GM23338 (cell line): ENCODE measurements at regions not wholly inside any gene's neighbourhood (a gene's known extent, or its start where the extent isn't known, plus 50 kb on each side); places are given as distances from the start of the nearest gene placed in this dataset.

Experiments used
- ATAC-seq: fragments of 200-7000 bp; cut with Tn5 transposase; 3 replicates; pipeline ENCODE4 v1.9.1; 2020
- DNase-seq: peaks from one replicate; pipeline ENCODE4 v3.0.0-alpha.2; 2015; ENCODE audit warnings: low spot score
- H2AFZ ChIP-seq: fragments of 200-600 bp; sonication (generic); 2 replicates; pipeline ENCODE4 v1.8.0; 2016; ENCODE audit warnings: antibody characterized with exemption, mild to moderate bottlenecking, moderate library complexity
- H3F3A ChIP-seq: fragments of 200-600 bp; sonication (generic); replicated peaks from 2 replicates; pipeline ENCODE4 v1.8.0; 2017; ENCODE audit warnings: antibody characterized with exemption, mixed run types, low read depth
- H3K27ac ChIP-seq: fragments of 200-600 bp; sonication (generic); 2 replicates; pipeline ENCODE4 v1.6.1; 2016; ENCODE audit warnings: low read depth
- H3K27me3 ChIP-seq: fragments of 200-600 bp; sonication (generic); 2 replicates; pipeline ENCODE4 v1.8.0; 2016; ENCODE audit warnings: mild to moderate bottlenecking, mixed run types, moderate library complexity; ENCODE audit not compliant: insufficient read depth
- H3K36me3 ChIP-seq: fragments of 200-600 bp; sonication (generic); 2 replicates; pipeline ENCODE4 v1.8.0; 2016; ENCODE audit warnings: mild to moderate bottlenecking; ENCODE audit not compliant: insufficient read depth
- H3K4me1 ChIP-seq: fragments of 200-600 bp; sonication (generic); 2 replicates; pipeline ENCODE4 v1.8.0; 2016; ENCODE audit warnings: mild to moderate bottlenecking, moderate library complexity; ENCODE audit not compliant: insufficient read depth
- H3K4me2 ChIP-seq: fragments of 200-600 bp; sonication (generic); 2 replicates; pipeline ENCODE4 v1.7.1; 2017; ENCODE audit warnings: mixed run types
- H3K4me3 ChIP-seq: fragments of 200-600 bp; sonication (generic); 2 replicates; pipeline ENCODE4 v1.6.1; 2016; ENCODE audit warnings: mixed run types
- H3K79me2 ChIP-seq: fragments of 200-600 bp; sonication (generic); replicated peaks from 2 replicates; pipeline ENCODE4 v1.8.0; 2017; ENCODE audit warnings: mild to moderate bottlenecking; ENCODE audit not compliant: insufficient read depth
- H3K9me2 ChIP-seq: fragments of 200-600 bp; sonication (generic); 2 replicates; pipeline ENCODE4 v1.8.0; 2017; ENCODE audit not compliant: insufficient read depth
- H4K20me1 ChIP-seq: fragments of 200-600 bp; sonication (generic); replicated peaks from 2 replicates; pipeline ENCODE4 v1.8.0; 2017; ENCODE audit warnings: mild to moderate bottlenecking; ENCODE audit not compliant: insufficient read depth
- H3K27ac Mint-ChIP-seq: 2 replicates; pipeline ENCODE4 v1.8.0; 2020; ENCODE audit warnings: inconsistent platforms, mild to moderate bottlenecking, moderate library complexity, mixed read lengths
- H3K27me3 Mint-ChIP-seq: 3 replicates; pipeline ENCODE4 v1.8.0; 2022; ENCODE audit warnings: low read depth, mild to moderate bottlenecking, moderate library complexity, mixed read lengths, inconsistent platforms; ENCODE audit not compliant: insufficient read depth, poor library complexity
- H3K36me3 Mint-ChIP-seq: 3 replicates; pipeline ENCODE4 v1.8.0; 2021; ENCODE audit warnings: low read depth, mild to moderate bottlenecking, inconsistent platforms, moderate library complexity, mixed read lengths
- H3K4me1 Mint-ChIP-seq: 3 replicates; pipeline ENCODE4 v1.8.0; 2020; ENCODE audit warnings: mild to moderate bottlenecking, inconsistent platforms, mixed read lengths
- H3K4me3 Mint-ChIP-seq: 3 replicates; pipeline ENCODE4 v1.8.0; 2021; ENCODE audit warnings: moderate library complexity, mild to moderate bottlenecking, inconsistent platforms, mixed read lengths
- H3K9me3 Mint-ChIP-seq: 3 replicates; pipeline ENCODE4 v1.8.0; 2020; ENCODE audit warnings: moderate library complexity, mild to moderate bottlenecking, inconsistent platforms, mixed read lengths
- CREB1 ChIP-seq: fragments of 250-450 bp; sonication (Bioruptor Pico); IDR thresholded peaks from 2 replicates; pipeline ENCODE4 v1.5.0; 2020; ENCODE audit warnings: low read depth, mild to moderate bottlenecking, moderate library complexity
- EZH2 ChIP-seq: fragments of 200-600 bp; sonication (generic); IDR thresholded peaks from one replicate; pipeline ENCODE4 v1.8.0; 2017; ENCODE audit warnings: antibody characterized with exemption, mild to moderate bottlenecking, low read depth; ENCODE audit not compliant: unreplicated experiment
- EZH2phosphoT487 ChIP-seq: fragments of 200-600 bp; sonication (generic); IDR thresholded peaks from one replicate; pipeline ENCODE4 v1.8.1; 2018; ENCODE audit warnings: antibody characterized with exemption; ENCODE audit not compliant: unreplicated experiment
- JUNB ChIP-seq: IDR thresholded peaks from one replicate; pipeline ENCODE4 v1.6.1; 2016; ENCODE audit warnings: antibody characterized with exemption; ENCODE audit not compliant: unreplicated experiment
- NANOG ChIP-seq: IDR thresholded peaks from 2 replicates; pipeline ENCODE4 v1.6.1; 2016; ENCODE audit warnings: antibody characterized with exemption, borderline replicate concordance
- POLR2AphosphoS5 ChIP-seq: IDR thresholded peaks from 2 replicates; pipeline ENCODE4 v1.6.1; 2016; ENCODE audit warnings: antibody characterized with exemption, low read depth
- STAT1 ChIP-seq: IDR thresholded peaks from one replicate; pipeline ENCODE4 v1.6.1; 2016; ENCODE audit warnings: antibody characterized with exemption; ENCODE audit not compliant: unreplicated experiment
- ZNF114 ChIP-seq: fragments of 250-450 bp; sonication (Bioruptor Pico); IDR thresholded peaks from 2 replicates; pipeline ENCODE4 v1.5.0; 2020; ENCODE audit warnings: mild to moderate bottlenecking, moderate library complexity
- ZNF331 ChIP-seq: fragments of 250-450 bp; sonication (Bioruptor Pico); IDR thresholded peaks from 2 replicates; pipeline ENCODE4 v1.5.0; 2020; ENCODE audit warnings: low read depth, mild to moderate bottlenecking, moderate library complexity
- ZNF462 ChIP-seq: fragments of 250-450 bp; sonication (Bioruptor Pico); IDR thresholded peaks from 2 replicates; pipeline ENCODE4 v1.5.0; 2020; ENCODE audit warnings: mild to moderate bottlenecking, moderate library complexity
- TF ChIP-seq, protein P1 (sequence below), 2 experiments: fragments of 200-600 bp in 1 of 2; sonication (generic) in 1 of 2; conservative IDR thresholded peaks; 2 replicates each; pipeline versions ENCODE4 v1.5.1 to v1.6.1; 2016 to 2017; ENCODE audit warnings: antibody characterized with exemption in 2 of 2, low read depth in 2 of 2, mild to moderate bottlenecking in 2 of 2, moderate library complexity in 1 of 2
- TF ChIP-seq, protein P2 (sequence below): IDR thresholded peaks from 2 replicates; pipeline ENCODE4 v1.6.1; 2016; ENCODE audit warnings: antibody characterized with exemption
- TF ChIP-seq, protein P3 (sequence below): IDR thresholded peaks from one replicate; pipeline ENCODE4 v1.6.1; 2018; ENCODE audit warnings: antibody characterized with exemption; ENCODE audit not compliant: unreplicated experiment

GRCh38 chr1:199394856-199395255 lies 632.7 kb upstream of the NR5A2 start (continued):
- TF ChIP-seq JUNB = no peak

DNA sequence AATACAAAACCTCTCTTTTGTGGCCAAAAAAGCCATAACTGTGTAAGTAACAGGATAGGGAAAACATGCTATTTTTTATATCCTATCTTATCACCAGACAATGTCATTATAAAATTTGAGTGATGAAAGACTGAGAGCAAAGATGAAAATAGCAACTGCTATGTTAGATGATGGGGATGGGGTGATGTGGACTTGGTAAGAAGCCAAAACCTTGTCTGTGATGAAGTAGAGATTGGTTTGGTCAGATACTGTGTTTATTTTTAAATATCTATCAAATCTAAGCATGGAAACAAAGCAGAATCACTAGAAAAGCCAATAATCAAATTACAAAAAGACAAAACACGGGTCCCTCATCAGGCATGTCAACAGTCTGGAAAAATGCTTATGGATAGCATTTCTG lies 631.1 kb upstream of the NR5A2 start:
- DNase-seq (no peak), ATAC-seq (no peak)
- Histone ChIP-seq H3K36me3 (no peaks in the 10 kb centered on the region), H4K20me1 (no peaks in the 10 kb centered on the region), H3K27ac (no peak overlapping the region), H3K79me2 (no peaks in the 10 kb centered on the region), H3F3A (no peaks in the 10 kb centered on the region), H2AFZ (no peak overlapping the region), H3K27me3 (no peaks in the 10 kb centered on the region), H3K9me2 (no peaks in the 10 kb centered on the region), H3K4me3 (no peak overlapping the region), H3K4me2 (no peak overlapping the region), H3K4me1 (no peaks in the 10 kb centered on the region)
- H3K27ac Mint-ChIP-seq = no peak overlapping the region
- no peaks in the 10 kb centered on the region for H3K4me1 Mint-ChIP-seq
- no peak overlapping the region for H3K4me3 Mint-ChIP-seq
- no peaks in the 10 kb centered on the region for H3K27me3 Mint-ChIP-seq
- no peaks in the 10 kb centered on the region; the same call in 2 of the 3 replicates for H3K9me3 Mint-ChIP-seq
- TF ChIP-seq STAT1 (no peak), EZH2phosphoT487 (no peak), JUNB (no peak), CREB1 (no peak), ZNF114 (no peak), NANOG (no peak), POLR2AphosphoS5 (no peak), ZNF331 (CRISPR knock-in tag) (no peak), EZH2 (no peak), ZNF462 (CRISPR knock-in tag) (no peak)
- TF ChIP-seq, protein P1, sequence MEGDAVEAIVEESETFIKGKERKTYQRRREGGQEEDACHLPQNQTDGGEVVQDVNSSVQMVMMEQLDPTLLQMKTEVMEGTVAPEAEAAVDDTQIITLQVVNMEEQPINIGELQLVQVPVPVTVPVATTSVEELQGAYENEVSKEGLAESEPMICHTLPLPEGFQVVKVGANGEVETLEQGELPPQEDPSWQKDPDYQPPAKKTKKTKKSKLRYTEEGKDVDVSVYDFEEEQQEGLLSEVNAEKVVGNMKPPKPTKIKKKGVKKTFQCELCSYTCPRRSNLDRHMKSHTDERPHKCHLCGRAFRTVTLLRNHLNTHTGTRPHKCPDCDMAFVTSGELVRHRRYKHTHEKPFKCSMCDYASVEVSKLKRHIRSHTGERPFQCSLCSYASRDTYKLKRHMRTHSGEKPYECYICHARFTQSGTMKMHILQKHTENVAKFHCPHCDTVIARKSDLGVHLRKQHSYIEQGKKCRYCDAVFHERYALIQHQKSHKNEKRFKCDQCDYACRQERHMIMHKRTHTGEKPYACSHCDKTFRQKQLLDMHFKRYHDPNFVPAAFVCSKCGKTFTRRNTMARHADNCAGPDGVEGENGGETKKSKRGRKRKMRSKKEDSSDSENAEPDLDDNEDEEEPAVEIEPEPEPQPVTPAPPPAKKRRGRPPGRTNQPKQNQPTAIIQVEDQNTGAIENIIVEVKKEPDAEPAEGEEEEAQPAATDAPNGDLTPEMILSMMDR (conservative IDR thresholded peaks at IDR 0.05; ENCODE audit: low read depth in 2 of 2) = no peak
- TF ChIP-seq, protein P2, sequence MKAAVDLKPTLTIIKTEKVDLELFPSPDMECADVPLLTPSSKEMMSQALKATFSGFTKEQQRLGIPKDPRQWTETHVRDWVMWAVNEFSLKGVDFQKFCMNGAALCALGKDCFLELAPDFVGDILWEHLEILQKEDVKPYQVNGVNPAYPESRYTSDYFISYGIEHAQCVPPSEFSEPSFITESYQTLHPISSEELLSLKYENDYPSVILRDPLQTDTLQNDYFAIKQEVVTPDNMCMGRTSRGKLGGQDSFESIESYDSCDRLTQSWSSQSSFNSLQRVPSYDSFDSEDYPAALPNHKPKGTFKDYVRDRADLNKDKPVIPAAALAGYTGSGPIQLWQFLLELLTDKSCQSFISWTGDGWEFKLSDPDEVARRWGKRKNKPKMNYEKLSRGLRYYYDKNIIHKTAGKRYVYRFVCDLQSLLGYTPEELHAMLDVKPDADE = no peak
- TF ChIP-seq, protein P3, sequence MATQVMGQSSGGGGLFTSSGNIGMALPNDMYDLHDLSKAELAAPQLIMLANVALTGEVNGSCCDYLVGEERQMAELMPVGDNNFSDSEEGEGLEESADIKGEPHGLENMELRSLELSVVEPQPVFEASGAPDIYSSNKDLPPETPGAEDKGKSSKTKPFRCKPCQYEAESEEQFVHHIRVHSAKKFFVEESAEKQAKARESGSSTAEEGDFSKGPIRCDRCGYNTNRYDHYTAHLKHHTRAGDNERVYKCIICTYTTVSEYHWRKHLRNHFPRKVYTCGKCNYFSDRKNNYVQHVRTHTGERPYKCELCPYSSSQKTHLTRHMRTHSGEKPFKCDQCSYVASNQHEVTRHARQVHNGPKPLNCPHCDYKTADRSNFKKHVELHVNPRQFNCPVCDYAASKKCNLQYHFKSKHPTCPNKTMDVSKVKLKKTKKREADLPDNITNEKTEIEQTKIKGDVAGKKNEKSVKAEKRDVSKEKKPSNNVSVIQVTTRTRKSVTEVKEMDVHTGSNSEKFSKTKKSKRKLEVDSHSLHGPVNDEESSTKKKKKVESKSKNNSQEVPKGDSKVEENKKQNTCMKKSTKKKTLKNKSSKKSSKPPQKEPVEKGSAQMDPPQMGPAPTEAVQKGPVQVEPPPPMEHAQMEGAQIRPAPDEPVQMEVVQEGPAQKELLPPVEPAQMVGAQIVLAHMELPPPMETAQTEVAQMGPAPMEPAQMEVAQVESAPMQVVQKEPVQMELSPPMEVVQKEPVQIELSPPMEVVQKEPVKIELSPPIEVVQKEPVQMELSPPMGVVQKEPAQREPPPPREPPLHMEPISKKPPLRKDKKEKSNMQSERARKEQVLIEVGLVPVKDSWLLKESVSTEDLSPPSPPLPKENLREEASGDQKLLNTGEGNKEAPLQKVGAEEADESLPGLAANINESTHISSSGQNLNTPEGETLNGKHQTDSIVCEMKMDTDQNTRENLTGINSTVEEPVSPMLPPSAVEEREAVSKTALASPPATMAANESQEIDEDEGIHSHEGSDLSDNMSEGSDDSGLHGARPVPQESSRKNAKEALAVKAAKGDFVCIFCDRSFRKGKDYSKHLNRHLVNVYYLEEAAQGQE = no peak
- H3K36me3 Mint-ChIP-seq = no peaks in the 10 kb centered on the region
